ENCODE measurements at regions not wholly inside any gene's neighbourhood (a gene's known extent, or its start where the extent isn't known, plus 50 kb on each side); places are given as distances from the start of the nearest gene placed in this dataset.

GRCh38 chr15:69606921-69607500, 154.4 kb downstream of the RPLP1 start:
- no peaks in the 10 kb centered on the region for H3K27me3 ChIP-seq (ENCODE audit: control insufficient read depth, insufficient read depth, low read length)
- POLR2A ChIA-PET: no interaction called here
- CTCF ChIA-PET: no interaction called here
- H3K9me3 ChIP-seq (ENCODE audit: control insufficient read depth, insufficient read depth, low read depth, low read length): no peaks in the 10 kb centered on the region
- intact Hi-C loops (cut with micrococcal nuclease; ENCODE audit: unreplicated experiment) (no loop called here), in situ Hi-C loops (cut with HindIII; ENCODE audit: low pct_unique_long_range_greater_than_20kb, low sequenced_read_pairs) (no loop called here)
- H3K36me3 ChIP-seq (ENCODE audit: control insufficient read depth, insufficient read depth, low read length): no peaks in the 10 kb centered on the region
- H3K4me1 ChIP-seq (ENCODE audit: control insufficient read depth, insufficient read depth, low read length): peaks cover 7% of the 10 kb centered on the region
- no TSS peak for BruUV-seq (replicated peaks)
- no peak overlapping the region for H3K27ac ChIP-seq (ENCODE audit: low read length)
- no peak for ATAC-seq
- DNase-seq (ENCODE audit: low read depth, low spot score): no peak
- no peak for TF ChIP-seq REST (IDR thresholded peaks at IDR 0.05; ENCODE audit: insufficient read depth in 1 of 2, low read depth in 2 of 2, low read length in 1 of 2)
- TF ChIP-seq POLR2AphosphoS5 (IDR thresholded peaks at IDR 0.05; ENCODE audit: low read depth, low read length): no peak
- no peak for TF ChIP-seq SIN3A (IDR thresholded peaks at IDR 0.05; ENCODE audit: borderline replicate concordance, insufficient read depth, low read depth, low read length)
- TF ChIP-seq TCF7L2 (IDR thresholded peaks at IDR 0.05; ENCODE audit: low read depth, low read length): no peak
- TF ChIP-seq CTCF (IDR thresholded peaks at IDR 0.05): no peak
- H3K4me3 ChIP-seq (ENCODE audit: low read depth in 2 of 2, low read length in 2 of 2): no peak overlapping the region

GRCh38 chr15:69608661-69609060, 156.0 kb downstream of the RPLP1 start:
- CTCF ChIA-PET: no interaction called here
- intact Hi-C loops (cut with micrococcal nuclease; ENCODE audit: unreplicated experiment) (no loop called here), in situ Hi-C loops (cut with HindIII; ENCODE audit: low pct_unique_long_range_greater_than_20kb, low sequenced_read_pairs) (no loop called here)
- no peak for DNase-seq (ENCODE audit: low read depth, low spot score)
- BruUV-seq (replicated peaks): no TSS peak
- no peak for ATAC-seq
- H3K9me3 ChIP-seq (ENCODE audit: control insufficient read depth, insufficient read depth, low read depth, low read length): no peaks in the 10 kb centered on the region
- H3K4me1 ChIP-seq (ENCODE audit: control insufficient read depth, insufficient read depth, low read length): peaks cover 5% of the 10 kb centered on the region
- H3K27ac ChIP-seq (ENCODE audit: low read length): no peak overlapping the region
- no peak overlapping the region for H3K4me3 ChIP-seq (ENCODE audit: low read depth in 2 of 2, low read length in 2 of 2)
- POLR2A ChIA-PET: no interaction called here
- H3K36me3 ChIP-seq (ENCODE audit: control insufficient read depth, insufficient read depth, low read length): no peaks in the 10 kb centered on the region
- no peak for TF ChIP-seq SIN3A (IDR thresholded peaks at IDR 0.05; ENCODE audit: borderline replicate concordance, insufficient read depth, low read depth, low read length)
- TF ChIP-seq TCF7L2 (IDR thresholded peaks at IDR 0.05; ENCODE audit: low read depth, low read length): no peak
- TF ChIP-seq REST (IDR thresholded peaks at IDR 0.05; ENCODE audit: insufficient read depth in 1 of 2, low read depth in 2 of 2, low read length in 1 of 2): no peak
- no peak for TF ChIP-seq POLR2AphosphoS5 (IDR thresholded peaks at IDR 0.05; ENCODE audit: low read depth, low read length)
- TF ChIP-seq CTCF (IDR thresholded peaks at IDR 0.05): no peak
- H3K27me3 ChIP-seq (ENCODE audit: control insufficient read depth, insufficient read depth, low read length): no peaks in the 10 kb centered on the region; the same call in 1 of the 2 replicates
